ENCODE measurements at regions not wholly inside any gene's neighbourhood (a gene's known extent, or its start where the extent isn't known, plus 50 kb on each side); places are given as distances from the start of the nearest gene placed in this dataset.
"Not testable (repeated sequence)": the region's sequence is repeated elsewhere in the genome, so short reads cannot be mapped to it uniquely, and the experiment has no call there.

GRCh38 chr2:239646184-239646583, 245.4 kb upstream of the HDAC4 start:
- H3K27me3 ChIP-seq (replicated peaks; ENCODE audit: control insufficient read depth, insufficient read depth, low read length) = no peaks in the 10 kb centered on the region; the same call in 1 of the 2 replicates
- no peak for DNase-seq (ENCODE audit: extremely low read depth, insufficient read length)
- no peaks in the 10 kb centered on the region for H3K36me3 ChIP-seq (ENCODE audit: control insufficient read depth, insufficient read depth, low read length)
- H3K4me3 ChIP-seq (replicated peaks; ENCODE audit: low read depth, low read length) = no peak overlapping the region
- TF ChIP-seq, protein P1, sequence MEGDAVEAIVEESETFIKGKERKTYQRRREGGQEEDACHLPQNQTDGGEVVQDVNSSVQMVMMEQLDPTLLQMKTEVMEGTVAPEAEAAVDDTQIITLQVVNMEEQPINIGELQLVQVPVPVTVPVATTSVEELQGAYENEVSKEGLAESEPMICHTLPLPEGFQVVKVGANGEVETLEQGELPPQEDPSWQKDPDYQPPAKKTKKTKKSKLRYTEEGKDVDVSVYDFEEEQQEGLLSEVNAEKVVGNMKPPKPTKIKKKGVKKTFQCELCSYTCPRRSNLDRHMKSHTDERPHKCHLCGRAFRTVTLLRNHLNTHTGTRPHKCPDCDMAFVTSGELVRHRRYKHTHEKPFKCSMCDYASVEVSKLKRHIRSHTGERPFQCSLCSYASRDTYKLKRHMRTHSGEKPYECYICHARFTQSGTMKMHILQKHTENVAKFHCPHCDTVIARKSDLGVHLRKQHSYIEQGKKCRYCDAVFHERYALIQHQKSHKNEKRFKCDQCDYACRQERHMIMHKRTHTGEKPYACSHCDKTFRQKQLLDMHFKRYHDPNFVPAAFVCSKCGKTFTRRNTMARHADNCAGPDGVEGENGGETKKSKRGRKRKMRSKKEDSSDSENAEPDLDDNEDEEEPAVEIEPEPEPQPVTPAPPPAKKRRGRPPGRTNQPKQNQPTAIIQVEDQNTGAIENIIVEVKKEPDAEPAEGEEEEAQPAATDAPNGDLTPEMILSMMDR (IDR thresholded peaks at IDR 0.05; ENCODE audit: insufficient read depth, low read length, poor library complexity, severe bottlenecking) = no peak

GRCh38 chr2:239644594-239644993, 243.8 kb upstream of the HDAC4 start:
- H3K27me3 ChIP-seq (replicated peaks; ENCODE audit: control insufficient read depth, insufficient read depth, low read length); DNase-seq (ENCODE audit: extremely low read depth, insufficient read length); H3K36me3 ChIP-seq (ENCODE audit: control insufficient read depth, insufficient read depth, low read length); H3K4me3 ChIP-seq (replicated peaks; ENCODE audit: low read depth, low read length): not testable (repeated sequence)

GRCh38 chr2:239644011-239644410, 243.2 kb upstream of the HDAC4 start:
- TF ChIP-seq, protein P1 (IDR thresholded peaks at IDR 0.05; ENCODE audit: insufficient read depth, low read length, poor library complexity, severe bottlenecking) = no peak
- Histone ChIP-seq H3K36me3 (ENCODE audit: control insufficient read depth, insufficient read depth, low read length) (no peaks in the 10 kb centered on the region), H3K4me3 (replicated peaks; ENCODE audit: low read depth, low read length) (no peak overlapping the region), H3K27me3 (replicated peaks; ENCODE audit: control insufficient read depth, insufficient read depth, low read length) (no peaks in the 10 kb centered on the region; the same call in 1 of the 2 replicates)
- no peak for DNase-seq (ENCODE audit: extremely low read depth, insufficient read length)

DNA sequence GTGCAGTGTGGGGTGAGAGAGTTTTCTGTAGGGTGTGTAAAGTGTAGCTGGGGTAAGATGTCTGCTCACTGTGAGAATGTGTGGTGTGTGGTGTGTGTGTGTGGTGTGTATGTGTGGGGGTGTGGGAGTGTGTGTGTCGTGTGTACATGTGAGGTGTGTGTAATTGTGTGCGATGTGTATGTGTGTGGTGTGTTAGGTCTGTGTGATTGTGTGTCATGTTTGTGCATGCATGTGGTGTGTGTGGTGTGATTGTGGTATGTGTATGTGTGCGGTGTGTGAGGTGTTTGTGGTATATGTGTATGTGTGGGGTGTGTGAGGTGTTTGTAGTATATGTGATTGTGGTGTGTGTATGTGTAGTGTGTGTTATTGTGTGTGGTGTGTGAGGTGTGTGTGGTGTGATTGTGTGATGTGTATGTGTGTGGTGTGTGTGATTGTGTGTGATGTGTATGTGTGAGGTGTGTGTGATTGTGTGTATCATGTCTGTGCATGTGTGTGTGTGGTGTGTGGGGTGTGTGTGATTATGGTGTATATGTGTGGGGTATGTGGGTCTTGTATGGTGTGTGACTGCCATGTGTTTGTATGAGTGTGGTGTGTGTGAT, 241.7 kb upstream of the HDAC4 start:
- DNase-seq (ENCODE audit: extremely low read depth, insufficient read length) = no peak
- no peaks in the 10 kb centered on the region; the same call in 1 of the 2 replicates for H3K27me3 ChIP-seq (replicated peaks; ENCODE audit: control insufficient read depth, insufficient read depth, low read length)
- no peak overlapping the region for H3K4me3 ChIP-seq (replicated peaks; ENCODE audit: low read depth, low read length)
- no peaks in the 10 kb centered on the region for H3K36me3 ChIP-seq (ENCODE audit: control insufficient read depth, insufficient read depth, low read length)
- TF ChIP-seq, protein P1 (IDR thresholded peaks at IDR 0.05; ENCODE audit: insufficient read depth, low read length, poor library complexity, severe bottlenecking) = no peak

- H3K27me3 ChIP-seq (replicated peaks; ENCODE audit: control insufficient read depth, insufficient read depth, low read length); H3K36me3 ChIP-seq (ENCODE audit: control insufficient read depth, insufficient read depth, low read length); H3K4me3 ChIP-seq (replicated peaks; ENCODE audit: low read depth, low read length); DNase-seq (ENCODE audit: extremely low read depth, insufficient read length): not testable (repeated sequence)
Measured at GRCh38 chr2:239641904-239642303, 241.1 kb upstream of the HDAC4 start.

- TF ChIP-seq, protein P1 (IDR thresholded peaks at IDR 0.05; ENCODE audit: insufficient read depth, low read length, poor library complexity, severe bottlenecking) = no peak
- H3K27me3 ChIP-seq (replicated peaks; ENCODE audit: control insufficient read depth, insufficient read depth, low read length) = no peaks in the 10 kb centered on the region; the same call in 1 of the 2 replicates
- DNase-seq (ENCODE audit: extremely low read depth, insufficient read length) = no peak
- H3K4me3 ChIP-seq (replicated peaks; ENCODE audit: low read depth, low read length) = no peak overlapping the region
- H3K36me3 ChIP-seq (ENCODE audit: control insufficient read depth, insufficient read depth, low read length) = no peaks in the 10 kb centered on the region
Measured at GRCh38 chr2:239640676-239641578, 240.1 kb upstream of the HDAC4 start.

Data from GM06990 (cell line).